Adrenal gland (tissue), 5 donors: ENCODE measurements at regions not wholly inside any gene's neighbourhood (a gene's known extent, or its start where the extent isn't known, plus 50 kb on each side); places are given as distances from the start of the nearest gene placed in this dataset.

Experiments used
- POLR2A ChIP-seq, 2 donors: fragments of 450-650 bp; IDR thresholded peaks; one replicate each; pipeline ENCODE4 v1.6.1; 2017; ENCODE audit warnings: antibody characterized with exemption in 2 of 2, mild to moderate bottlenecking in 2 of 2, moderate library complexity in 1 of 2
- TF ChIP-seq, protein P1 (sequence below), 6 experiments: fragments of 450-650 bp in 4 of 6; fragments of 200-600 bp in 2 of 6; sonication (generic) in 1 of 6; IDR thresholded peaks; 1 replicate in 5 of 6; 2 replicates in 1 of 6; pipeline versions ENCODE4 v1.5.1 to v1.8.0; 2016 to 2021; ENCODE audit warnings: antibody characterized with exemption in 6 of 6, mild to moderate bottlenecking in 2 of 6, moderate library complexity in 1 of 6
- donor health status: DM: no; HTN: no; CAD: no.

DNA sequence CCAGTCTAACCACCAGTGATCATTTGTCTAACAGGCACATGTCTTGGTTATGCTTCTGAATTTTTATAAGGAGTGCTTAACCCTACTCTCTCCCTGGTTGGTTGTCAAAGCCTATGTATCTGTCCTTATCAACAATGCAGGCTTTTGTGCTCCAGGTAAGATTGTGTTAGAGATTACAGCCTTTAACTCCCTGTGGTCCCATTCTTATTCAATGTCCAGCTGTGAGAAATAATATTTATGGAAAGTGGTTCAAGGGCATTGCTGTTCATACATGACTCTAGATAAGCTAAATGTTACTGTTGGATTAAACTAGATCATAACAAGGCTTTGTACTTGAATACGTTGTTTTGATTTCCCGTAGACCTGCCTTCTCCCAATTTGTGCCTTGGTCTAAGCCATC is 146.1 kb upstream of the TSC22D2 start:
- TF ChIP-seq, protein P1, sequence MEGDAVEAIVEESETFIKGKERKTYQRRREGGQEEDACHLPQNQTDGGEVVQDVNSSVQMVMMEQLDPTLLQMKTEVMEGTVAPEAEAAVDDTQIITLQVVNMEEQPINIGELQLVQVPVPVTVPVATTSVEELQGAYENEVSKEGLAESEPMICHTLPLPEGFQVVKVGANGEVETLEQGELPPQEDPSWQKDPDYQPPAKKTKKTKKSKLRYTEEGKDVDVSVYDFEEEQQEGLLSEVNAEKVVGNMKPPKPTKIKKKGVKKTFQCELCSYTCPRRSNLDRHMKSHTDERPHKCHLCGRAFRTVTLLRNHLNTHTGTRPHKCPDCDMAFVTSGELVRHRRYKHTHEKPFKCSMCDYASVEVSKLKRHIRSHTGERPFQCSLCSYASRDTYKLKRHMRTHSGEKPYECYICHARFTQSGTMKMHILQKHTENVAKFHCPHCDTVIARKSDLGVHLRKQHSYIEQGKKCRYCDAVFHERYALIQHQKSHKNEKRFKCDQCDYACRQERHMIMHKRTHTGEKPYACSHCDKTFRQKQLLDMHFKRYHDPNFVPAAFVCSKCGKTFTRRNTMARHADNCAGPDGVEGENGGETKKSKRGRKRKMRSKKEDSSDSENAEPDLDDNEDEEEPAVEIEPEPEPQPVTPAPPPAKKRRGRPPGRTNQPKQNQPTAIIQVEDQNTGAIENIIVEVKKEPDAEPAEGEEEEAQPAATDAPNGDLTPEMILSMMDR (IDR thresholded peaks at IDR 0.05), result no peak
- TF ChIP-seq POLR2A (IDR thresholded peaks at IDR 0.05), result no peak
